ENCODE measurements at regions not wholly inside any gene's neighbourhood (a gene's known extent, or its start where the extent isn't known, plus 50 kb on each side); places are given as distances from the start of the nearest gene placed in this dataset.

- DNase-seq: no peak
Observed at GRCh38 chr10:128959746-128960145, 507.3 kb upstream of the MGMT start.

GRCh38 chr10:128960517-128960916, 506.5 kb upstream of the MGMT start:
- DNase-seq: no peak

- no peak for DNase-seq
Observed at GRCh38 chr10:128962182-128962581, 504.9 kb upstream of the MGMT start.

- no peak for DNase-seq
Observed at GRCh38 chr10:128963211-128964099, 503.6 kb upstream of the MGMT start.

GRCh38 chr10:128964100-128964403, 503.0 kb upstream of the MGMT start:
- DNase-seq: no peak

GRCh38 chr10:128967980-128968756, 498.9 kb upstream of the MGMT start:
- no peak for DNase-seq

GRCh38 chr10:128969551-128969950, 497.5 kb upstream of the MGMT start:
- DNase-seq: no peak

GRCh38 chr10:128971374-128972035, 495.5 kb upstream of the MGMT start:
- DNase-seq: no peak

- no peak for DNase-seq
Observed at GRCh38 chr10:128972036-128972405, 495.0 kb upstream of the MGMT start.

- no peak for DNase-seq
Observed at GRCh38 chr10:128973221-128973620, 493.8 kb upstream of the MGMT start.

GRCh38 chr10:128976856-128977255, 490.2 kb upstream of the MGMT start:
- no peak for DNase-seq

- no peak for DNase-seq
Observed at GRCh38 chr10:128978211-128978610, 488.8 kb upstream of the MGMT start.

- DNase-seq: no peak
Observed at GRCh38 chr10:128979405-128979804, 487.6 kb upstream of the MGMT start.

- no peak for DNase-seq
Observed at GRCh38 chr10:128981251-128981650, 485.8 kb upstream of the MGMT start.

- DNase-seq: no peak
Observed at GRCh38 chr10:128981881-128982615, 485.0 kb upstream of the MGMT start.

GRCh38 chr10:128982616-128982915, 484.5 kb upstream of the MGMT start:
- DNase-seq: no peak

- no peak for DNase-seq
Observed at GRCh38 chr10:128985036-128985435, 482.0 kb upstream of the MGMT start.

GRCh38 chr10:128990986-128991385, 476.1 kb upstream of the MGMT start:
- DNase-seq: no peak

GRCh38 chr10:128992770-128993169, 474.3 kb upstream of the MGMT start:
- DNase-seq: no peak

- DNase-seq: no peak
Observed at GRCh38 chr10:128993443-128993842, 473.6 kb upstream of the MGMT start.

GRCh38 chr10:128993911-128994538, 473.0 kb upstream of the MGMT start:
- no peak for DNase-seq

GRCh38 chr10:128994598-128995143, 472.4 kb upstream of the MGMT start:
- no peak for DNase-seq

- DNase-seq: no peak
Observed at GRCh38 chr10:128995676-128996075, 471.4 kb upstream of the MGMT start.

Measured in NCI-H2029 (cell line).